SK-N-SH treated with all-trans-retinoic acid at 6 μM for 48 hours (cell line): ENCODE measurements at regions not wholly inside any gene's neighbourhood (a gene's known extent, or its start where the extent isn't known, plus 50 kb on each side); places are given as distances from the start of the nearest gene placed in this dataset.

ENCODE experiments used
- ATAC-seq: fragments of 200-7000 bp; cut with Tn5 transposase; 3 replicates; pipeline ENCODE4 v1.9.1; 2020; ENCODE audit warnings: mild to moderate bottlenecking, moderate library complexity
- ARNTL ChIP-seq: fragments of 450-650 bp; formaldehyde crosslinking; IDR thresholded peaks from 2 replicates; pipeline ENCODE4 v1.5.0; 2020; ENCODE audit warnings: low read depth, mild to moderate bottlenecking, moderate library complexity, borderline replicate concordance
- BACH2 ChIP-seq: fragments of 250-450 bp; sonication (Bioruptor Pico); IDR thresholded peaks from 2 replicates; pipeline ENCODE4 v1.9.0; 2021; ENCODE audit warnings: mild to moderate bottlenecking, borderline replicate concordance
- CSDC2 ChIP-seq: fragments of 250-450 bp; sonication (Bioruptor Pico); IDR thresholded peaks from 2 replicates; pipeline ENCODE4 v1.5.0; 2020; ENCODE audit warnings: mild to moderate bottlenecking, moderate library complexity
- CSRNP3 ChIP-seq: fragments of 250-450 bp; sonication (Bioruptor Pico); IDR thresholded peaks from 2 replicates; pipeline ENCODE4 v1.5.1; 2021; ENCODE audit warnings: mild to moderate bottlenecking, moderate library complexity
- ESRRG ChIP-seq: fragments of 250-450 bp; sonication (Bioruptor Pico); IDR thresholded peaks from 2 replicates; pipeline ENCODE4 v1.6.1; 2021; ENCODE audit warnings: mild to moderate bottlenecking
- ISL1 ChIP-seq: fragments of 250-450 bp; sonication (Bioruptor Pico); IDR thresholded peaks from 2 replicates; pipeline ENCODE4 v2.1.2; 2022; ENCODE audit warnings: mild to moderate bottlenecking, moderate library complexity
- PATZ1 ChIP-seq: fragments of 250-450 bp; sonication (Bioruptor Pico); IDR thresholded peaks from 2 replicates; pipeline ENCODE4 v1.8.0; 2020; ENCODE audit warnings: mild to moderate bottlenecking, moderate library complexity, borderline replicate concordance
- RARB ChIP-seq: fragments of 250-450 bp; sonication (Bioruptor Pico); IDR thresholded peaks from 2 replicates; pipeline ENCODE4 v1.8.0; 2021; ENCODE audit warnings: mild to moderate bottlenecking, moderate library complexity
- SNAI2 ChIP-seq: fragments of 250-450 bp; sonication (Bioruptor Pico); IDR thresholded peaks from 2 replicates; pipeline ENCODE4 v1.5.0; 2020; ENCODE audit warnings: mild to moderate bottlenecking, moderate library complexity
- TCF4 ChIP-seq: fragments of 250-450 bp; sonication (Bioruptor Pico); IDR thresholded peaks from 2 replicates; pipeline ENCODE4 v1.8.0; 2021; ENCODE audit warnings: mild to moderate bottlenecking, moderate library complexity, borderline replicate concordance
- TOX ChIP-seq: fragments of 250-450 bp; sonication (Bioruptor Pico); IDR thresholded peaks from 2 replicates; pipeline ENCODE4 v1.8.0; 2021; ENCODE audit warnings: mild to moderate bottlenecking, moderate library complexity, borderline replicate concordance
- TSHZ2 ChIP-seq: fragments of 250-450 bp; sonication (Bioruptor Pico); IDR thresholded peaks from 2 replicates; pipeline ENCODE4 v1.5.0; 2020; ENCODE audit warnings: mild to moderate bottlenecking, moderate library complexity
- ZC3H10 ChIP-seq: fragments of 250-450 bp; sonication (Bioruptor Pico); IDR thresholded peaks from 2 replicates; pipeline ENCODE4 v1.5.1; 2021; ENCODE audit warnings: mild to moderate bottlenecking, moderate library complexity
- ZFP30 ChIP-seq: fragments of 450-650 bp; formaldehyde crosslinking; IDR thresholded peaks from 2 replicates; pipeline ENCODE4 v1.5.0; 2022; ENCODE audit warnings: mild to moderate bottlenecking, moderate library complexity
- ZNF565 ChIP-seq: fragments of 450-650 bp; formaldehyde crosslinking; conservative IDR thresholded peaks from 2 replicates; pipeline ENCODE4 v1.5.0; 2020; ENCODE audit warnings: low read depth, mild to moderate bottlenecking, moderate library complexity
- ZNF70 ChIP-seq: fragments of 450-650 bp; formaldehyde crosslinking; IDR thresholded peaks from 2 replicates; pipeline ENCODE4 v1.5.0; 2020; ENCODE audit warnings: mild to moderate bottlenecking, moderate library complexity
- ZNF8 ChIP-seq: fragments of 450-650 bp; formaldehyde crosslinking; IDR thresholded peaks from 2 replicates; pipeline ENCODE4 v1.5.0; 2020; ENCODE audit warnings: mild to moderate bottlenecking, moderate library complexity

- no peak for TF ChIP-seq CSRNP3 (CRISPR knock-in tag)
- TF ChIP-seq, all 23 proteins: peak for 0
These were observed 311.3 kb upstream of the EMCN start (continued) for GRCh38 chr4:100828986-100829685.

- ATAC-seq = no peak
These were observed 310.5 kb upstream of the EMCN start for GRCh38 chr4:100828364-100828763.

GRCh38 chr4:100827756-100828155 lies 309.9 kb upstream of the EMCN start:
- TF ChIP-seq CSRNP3 (CRISPR knock-in tag) = no peak
- no peak for ATAC-seq

More at GRCh38 chr4:100828364-100828763, 310.5 kb upstream of the EMCN start:
- TF ChIP-seq RARB (CRISPR knock-in tag) (no peak), BACH2 (CRISPR knock-in tag) (no peak), CSRNP3 (CRISPR knock-in tag) (no peak), ZC3H10 (CRISPR knock-in tag) (no peak), ZNF70 (CRISPR knock-in tag) (no peak), SNAI2 (CRISPR knock-in tag) (no peak), TOX (CRISPR knock-in tag) (no peak), CSDC2 (CRISPR knock-in tag) (no peak), ZNF565 (CRISPR knock-in tag) (no peak), PATZ1 (CRISPR knock-in tag) (no peak), ISL1 (CRISPR knock-in tag) (no peak), ZNF8 (CRISPR knock-in tag) (no peak), ARNTL (CRISPR knock-in tag) (no peak), TSHZ2 (no peak), ESRRG (no peak)
- TF ChIP-seq, all 23 proteins: peak for 0

- no peak for TF ChIP-seq ARNTL (CRISPR knock-in tag)
- no peak for TF ChIP-seq CSRNP3 (CRISPR knock-in tag)
- TF ChIP-seq TCF4 (CRISPR knock-in tag) = no peak
- no peak for TF ChIP-seq ZFP30
- TF ChIP-seq TOX (CRISPR knock-in tag) = no peak
- ATAC-seq = no peak
These were observed 309.2 kb upstream of the EMCN start for GRCh38 chr4:100826808-100827548.
